Adrenal gland (tissue), 9 donors: ENCODE measurements at regions not wholly inside any gene's neighbourhood (a gene's known extent, or its start where the extent isn't known, plus 50 kb on each side); places are given as distances from the start of the nearest gene placed in this dataset.

Experiments
- DNase-seq, 7 donors: peaks; one replicate each; pipeline ENCODE4 v3.0.0-alpha.2; 2019 to 2020
- H3K27ac ChIP-seq, 5 donors: fragments of 200-600 bp; sonication (generic) in 4 of 5; 1 replicate in 3 of 5; 2 replicates in 2 of 5; pipeline versions ENCODE4 v1.5.1 to v1.8.0; 2016 to 2020; ENCODE audit warnings: mild to moderate bottlenecking in 1 of 5
- H3K27me3 ChIP-seq: fragments of 200-600 bp; 2 replicates; pipeline ENCODE4 v1.8.0; 2021
- H3K36me3 ChIP-seq, 2 donors: fragments of 200-600 bp; replicated peaks in 1 of 2; 1 replicate in 1 of 2; 2 replicates in 1 of 2; pipeline versions ENCODE4 v1.5.1 to v1.8.0; 2018 to 2022
- H3K4me1 ChIP-seq, 2 donors: fragments of 200-600 bp; replicated peaks in 1 of 2; 1 replicate in 1 of 2; 2 replicates in 1 of 2; pipeline versions ENCODE4 v1.5.1 to v1.8.0; 2018 to 2021
- H3K4me3 ChIP-seq, 4 donors: fragments of 200-600 bp; sonication (generic) in 3 of 4; one replicate each; pipeline ENCODE4 v1.5.1; 2016 to 2018
- H3K9me3 ChIP-seq, 3 donors: fragments of 200-600 bp; sonication (generic) in 1 of 3; replicated peaks in 1 of 3; 1 replicate in 2 of 3; 2 replicates in 1 of 3; pipeline versions ENCODE4 v1.5.1 to v1.8.0; 2016 to 2021
- POLR2A ChIP-seq, 2 donors: fragments of 450-650 bp; IDR thresholded peaks; one replicate each; pipeline ENCODE4 v1.6.1; 2017; ENCODE audit warnings: antibody characterized with exemption in 2 of 2, mild to moderate bottlenecking in 2 of 2, moderate library complexity in 1 of 2
- WGBS, 4 donors: extraction: QIAGEN DNeasy Blood & Tissue Kit in 2 of 4; methylation state at CpG; one replicate each; pipeline versions ENCODE4 v1.1.5 to v1.1.7; 2013 to 2017; 5-methylcytosine and 5-hydroxymethylcytosine counted together
- intact Hi-C, 2 donors: fragments of 100-400 bp; cut with DNase I; formaldehyde crosslinking; loops; one replicate each; pipeline versions ENCODE4 v1.14.1 to v1.15.0; 2022 to 2023
- TF ChIP-seq, protein P1 (sequence below), 6 experiments: fragments of 450-650 bp in 4 of 6; fragments of 200-600 bp in 2 of 6; sonication (generic) in 1 of 6; IDR thresholded peaks; 1 replicate in 5 of 6; 2 replicates in 1 of 6; pipeline versions ENCODE4 v1.5.1 to v1.8.0; 2016 to 2021; ENCODE audit warnings: antibody characterized with exemption in 6 of 6, mild to moderate bottlenecking in 2 of 6, moderate library complexity in 1 of 6
- donor health status: healthy with polysubstance abuse.
- donor health status: Bipolar disorder and iron deficiency.
- donor health status: DM: yes; HTN: yes; CAD: no.
- donor health status: DM: no; HTN: no; CAD: no.
- donor health status: DM: no; HTN: no; CAD: no.

- no peaks in the 10 kb centered on the region for H3K9me3 ChIP-seq
- H3K4me1 ChIP-seq: no peaks in the 10 kb centered on the region
- 56 to 72% (median 59%) methylated on average over 8 of the region's 8 CpGs for WGBS, 4 donors
- no peaks in the 10 kb centered on the region for H3K36me3 ChIP-seq
- H3K4me3 ChIP-seq: no peak overlapping the region
- intact Hi-C loops: no loop called here
- H3K27me3 ChIP-seq: no peaks in the 10 kb centered on the region
- TF ChIP-seq, protein P1, sequence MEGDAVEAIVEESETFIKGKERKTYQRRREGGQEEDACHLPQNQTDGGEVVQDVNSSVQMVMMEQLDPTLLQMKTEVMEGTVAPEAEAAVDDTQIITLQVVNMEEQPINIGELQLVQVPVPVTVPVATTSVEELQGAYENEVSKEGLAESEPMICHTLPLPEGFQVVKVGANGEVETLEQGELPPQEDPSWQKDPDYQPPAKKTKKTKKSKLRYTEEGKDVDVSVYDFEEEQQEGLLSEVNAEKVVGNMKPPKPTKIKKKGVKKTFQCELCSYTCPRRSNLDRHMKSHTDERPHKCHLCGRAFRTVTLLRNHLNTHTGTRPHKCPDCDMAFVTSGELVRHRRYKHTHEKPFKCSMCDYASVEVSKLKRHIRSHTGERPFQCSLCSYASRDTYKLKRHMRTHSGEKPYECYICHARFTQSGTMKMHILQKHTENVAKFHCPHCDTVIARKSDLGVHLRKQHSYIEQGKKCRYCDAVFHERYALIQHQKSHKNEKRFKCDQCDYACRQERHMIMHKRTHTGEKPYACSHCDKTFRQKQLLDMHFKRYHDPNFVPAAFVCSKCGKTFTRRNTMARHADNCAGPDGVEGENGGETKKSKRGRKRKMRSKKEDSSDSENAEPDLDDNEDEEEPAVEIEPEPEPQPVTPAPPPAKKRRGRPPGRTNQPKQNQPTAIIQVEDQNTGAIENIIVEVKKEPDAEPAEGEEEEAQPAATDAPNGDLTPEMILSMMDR (IDR thresholded peaks at IDR 0.05): no peak
- no peak for DNase-seq
- no peak overlapping the region for H3K27ac ChIP-seq
These were observed 155.0 kb upstream of the GCFC2 start for GRCh38 chr2:75865702-75866101.

- TF ChIP-seq POLR2A (IDR thresholded peaks at IDR 0.05): no peak
- TF ChIP-seq, protein P1 (IDR thresholded peaks at IDR 0.05): no peak
- Histone ChIP-seq H3K36me3 (no peaks in the 10 kb centered on the region), H3K27ac (no peak overlapping the region), H3K27me3 (no peaks in the 10 kb centered on the region), H3K9me3 (no peaks in the 10 kb centered on the region), H3K4me3 (no peak overlapping the region), H3K4me1 (no peaks in the 10 kb centered on the region)
- WGBS, 4 donors: 63 to 69% (median 65%) methylated on average over 2 of the region's 2 CpGs
- no peak for DNase-seq
- intact Hi-C loops: no loop called here
These were observed 154.4 kb upstream of the GCFC2 start for GRCh38 chr2:75865083-75865482.

DNA sequence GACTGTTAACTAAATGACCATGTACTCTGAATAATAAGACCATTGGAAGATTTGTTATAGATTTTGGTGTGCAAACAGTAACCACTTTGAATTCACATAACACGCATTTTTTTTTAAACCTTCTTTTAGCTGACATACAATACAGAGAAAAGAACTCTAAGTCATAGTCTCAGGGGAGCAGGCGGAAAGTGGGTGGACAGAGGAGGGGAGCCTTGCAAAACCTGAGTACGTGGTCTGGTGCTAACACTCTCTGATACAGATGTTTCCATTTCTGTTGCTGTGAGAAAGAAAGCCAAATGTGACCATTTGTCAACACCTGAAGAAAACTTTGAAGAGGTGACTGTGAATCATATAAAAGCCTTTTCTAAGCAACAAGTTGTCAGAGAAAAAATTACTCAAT lies 151.8 kb upstream of the GCFC2 start:
- WGBS, 4 donors: 65 to 86% (median 78%) methylated on average over 3 of the region's 3 CpGs

DNA sequence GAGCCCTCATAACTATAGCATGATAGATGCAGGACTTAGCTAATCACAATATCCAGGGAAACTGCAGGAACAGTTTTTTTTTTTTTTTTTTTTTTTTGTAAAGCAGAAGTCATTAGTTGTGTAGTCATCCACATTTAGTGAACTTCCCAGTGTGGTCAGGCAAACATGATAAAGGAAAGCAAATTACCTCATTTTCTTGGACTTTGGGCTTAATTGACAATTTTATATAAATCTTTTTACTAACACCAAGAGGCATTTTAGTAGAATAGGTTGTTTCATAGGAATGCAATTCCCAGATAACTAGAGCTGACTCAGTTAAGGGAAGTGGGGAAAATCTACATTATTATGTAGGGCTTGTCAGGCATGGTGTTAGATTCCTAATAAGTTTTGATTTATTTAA lies 142.7 kb upstream of the GCFC2 start:
- no peak overlapping the region for H3K4me3 ChIP-seq
- no peaks in the 10 kb centered on the region for H3K9me3 ChIP-seq
- no peak for DNase-seq
- no peak overlapping the region for H3K27ac ChIP-seq
- H3K27me3 ChIP-seq: no peaks in the 10 kb centered on the region
- TF ChIP-seq, protein P1 (IDR thresholded peaks at IDR 0.05): no peak
- no peak for TF ChIP-seq POLR2A (IDR thresholded peaks at IDR 0.05)
- H3K4me1 ChIP-seq: no peaks in the 10 kb centered on the region
- intact Hi-C loops: no loop called here
- H3K36me3 ChIP-seq: no peaks in the 10 kb centered on the region

More for the DNA sequence above, 151.8 kb upstream of the GCFC2 start:
- no peaks in the 10 kb centered on the region for H3K4me1 ChIP-seq
- H3K27ac ChIP-seq: no peak overlapping the region
- H3K9me3 ChIP-seq: no peaks in the 10 kb centered on the region
- no peaks in the 10 kb centered on the region for H3K36me3 ChIP-seq
- TF ChIP-seq, protein P1 (IDR thresholded peaks at IDR 0.05): no peak
- TF ChIP-seq POLR2A (IDR thresholded peaks at IDR 0.05): no peak
- no peaks in the 10 kb centered on the region for H3K27me3 ChIP-seq
- DNase-seq: no peak
- no peak overlapping the region for H3K4me3 ChIP-seq
- intact Hi-C loops: no loop called here
